CD4-positive, alpha-beta T cell treated with Interleukin-12 subunit alpha and Interleukin-12 subunit beta, for 1 hour (primary cell): ENCODE measurements at regions not wholly inside any gene's neighbourhood (a gene's known extent, or its start where the extent isn't known, plus 50 kb on each side); places are given as distances from the start of the nearest gene placed in this dataset.

ENCODE experiments used
- DNase-seq: peaks from one replicate; pipeline ENCODE4 v3.0.0-alpha.2; 2020

GRCh38 chr13:50668691-50669271 is 174.7 kb downstream of the DLEU7 start:
- no peak for DNase-seq

- DNase-seq = no peak
These were observed 173.2 kb downstream of the DLEU7 start for GRCh38 chr13:50670272-50670671.

DNA sequence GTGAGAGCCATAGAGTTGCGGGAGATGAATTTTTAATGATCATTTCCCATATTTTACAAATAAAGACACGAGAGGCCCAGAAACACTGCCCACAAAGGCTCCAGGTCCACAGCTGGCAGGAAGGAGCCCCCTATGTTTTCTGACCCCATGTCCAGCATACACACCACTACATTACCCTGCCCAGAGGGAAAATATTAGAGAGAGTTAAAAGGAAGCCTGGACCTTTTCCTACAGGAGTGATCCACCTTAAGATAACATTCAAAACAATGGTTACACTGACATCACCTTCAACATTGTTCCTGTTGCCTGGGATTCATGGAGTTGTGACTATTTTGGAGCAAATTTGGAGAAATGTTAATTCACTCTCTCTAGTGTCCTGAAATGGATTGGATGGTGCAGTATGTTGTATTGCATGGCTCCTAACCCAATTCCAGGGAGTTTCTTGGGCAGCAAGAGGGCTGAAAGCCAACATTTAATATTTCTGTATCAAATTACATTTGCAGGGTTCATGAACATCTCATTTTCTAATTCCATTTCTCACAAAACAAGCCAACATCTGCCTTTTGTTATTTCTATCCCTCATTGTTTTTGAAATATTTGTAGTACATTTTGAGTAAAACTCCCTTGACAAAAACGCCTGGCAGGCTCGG is 172.5 kb downstream of the DLEU7 start:
- DNase-seq = no peak

GRCh38 chr13:50671497-50671850 is 172.0 kb downstream of the DLEU7 start:
- DNase-seq = no peak

DNA sequence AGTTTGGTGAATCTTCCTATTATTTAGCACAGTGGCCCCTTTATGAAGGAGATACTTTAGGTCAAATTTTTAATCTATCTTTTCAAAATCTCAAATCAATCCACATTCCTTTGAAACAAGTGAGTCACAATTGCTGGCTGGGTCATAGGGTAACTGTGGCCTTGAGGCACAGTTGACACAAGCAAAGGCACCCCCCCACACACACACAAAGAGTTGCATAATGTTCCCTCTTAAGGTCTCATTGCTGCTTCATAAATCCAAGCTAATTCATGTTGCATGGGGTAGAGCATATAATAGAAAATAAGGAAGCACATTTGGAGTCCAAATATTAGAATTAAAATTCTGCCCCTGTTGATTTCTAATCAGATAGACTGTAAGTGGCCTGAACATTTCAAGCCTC is 171.5 kb downstream of the DLEU7 start:
- DNase-seq = no peak

- no peak for DNase-seq
These were observed 167.8 kb downstream of the DLEU7 start for GRCh38 chr13:50675651-50676050.

DNA sequence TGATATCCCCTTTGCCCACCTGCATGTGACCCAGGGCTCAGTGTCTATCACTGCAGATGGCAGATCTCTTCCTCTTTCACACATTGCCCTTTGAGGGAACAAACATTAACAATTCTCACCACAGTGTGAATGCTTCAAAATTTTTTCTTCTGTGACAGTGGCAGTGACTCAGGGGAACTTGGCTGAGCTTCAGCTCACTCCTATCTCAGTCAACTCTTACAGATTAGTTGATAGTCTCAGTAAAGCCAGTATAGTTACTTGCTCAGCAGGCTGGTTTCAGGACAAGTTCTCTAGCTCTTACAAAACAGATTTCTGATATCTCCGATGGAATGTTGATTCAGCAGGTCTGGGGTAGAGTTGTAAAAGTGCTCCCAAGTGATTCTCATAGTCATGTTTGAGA is 166.9 kb downstream of the DLEU7 start:
- DNase-seq = peak; percentile 9

- no peak for DNase-seq
These were observed 166.2 kb downstream of the DLEU7 start for GRCh38 chr13:50677258-50677657.

GRCh38 chr13:50677687-50678463 is 165.6 kb downstream of the DLEU7 start:
- no peak for DNase-seq

GRCh38 chr13:50678464-50679162 is 164.9 kb downstream of the DLEU7 start:
- DNase-seq = no peak

DNA sequence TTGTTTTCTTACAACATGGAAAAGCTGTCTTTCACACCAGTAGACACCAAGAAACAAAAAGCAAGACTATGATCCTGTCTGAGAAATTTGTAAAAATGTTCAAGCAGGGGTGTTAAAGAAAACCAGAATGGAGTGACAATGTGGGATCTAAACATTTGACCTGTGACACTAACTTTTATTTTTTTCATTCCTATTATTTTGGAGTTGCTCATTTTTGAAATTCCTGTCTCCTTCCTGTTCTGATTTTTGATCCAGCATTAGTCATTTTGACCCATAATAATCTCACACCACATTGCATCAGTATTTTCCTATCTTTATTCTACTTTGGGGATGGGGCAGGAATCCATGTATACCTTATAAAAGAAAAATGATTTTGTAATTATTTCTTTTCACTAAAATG is 164.2 kb downstream of the DLEU7 start:
- DNase-seq = no peak

DNA sequence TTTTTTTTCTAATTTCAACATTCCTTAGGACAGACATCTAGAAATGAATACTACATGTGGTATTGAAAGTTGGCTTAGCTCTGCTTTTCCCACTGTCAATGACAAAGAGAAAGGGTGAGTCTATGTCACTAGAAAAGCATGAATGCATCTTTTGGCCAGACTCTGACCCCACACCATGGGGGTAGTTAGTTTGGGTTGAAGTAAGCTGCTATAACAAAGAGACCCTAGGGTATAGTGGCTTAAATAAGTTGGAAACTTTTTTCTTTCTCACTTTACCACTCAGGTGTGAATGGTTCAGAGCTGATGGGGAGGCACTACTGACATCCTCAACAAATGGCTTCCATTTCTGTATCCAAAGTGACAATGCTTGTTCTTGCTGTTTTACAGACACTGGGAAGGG is 161.5 kb downstream of the DLEU7 start:
- DNase-seq = no peak

- no peak for DNase-seq
These were observed 160.5 kb downstream of the DLEU7 start for GRCh38 chr13:50682966-50683365.

- no peak for DNase-seq
These were observed 159.1 kb downstream of the DLEU7 start for GRCh38 chr13:50684366-50684765.

- DNase-seq = no peak
These were observed 158.0 kb downstream of the DLEU7 start for GRCh38 chr13:50685491-50685890.

DNA sequence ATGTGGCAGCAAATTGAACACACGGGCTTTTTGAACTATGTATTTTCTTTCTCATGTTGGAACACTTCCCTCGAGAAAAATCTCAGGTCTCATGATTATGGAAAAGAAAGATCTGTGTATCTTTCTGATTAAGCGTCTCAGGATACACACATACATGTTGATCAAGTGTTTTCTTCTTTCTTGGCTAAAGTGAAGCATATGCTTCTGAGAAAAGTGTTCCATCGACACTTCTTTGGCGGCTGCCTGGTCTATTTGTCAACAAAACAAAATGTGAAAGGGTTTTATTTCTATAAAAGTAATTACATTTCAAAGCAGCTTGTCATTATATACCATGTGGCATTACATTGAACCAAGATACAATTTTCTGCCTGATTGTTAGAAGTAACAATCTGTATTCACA is 157.5 kb downstream of the DLEU7 start:
- DNase-seq = no peak

DNA sequence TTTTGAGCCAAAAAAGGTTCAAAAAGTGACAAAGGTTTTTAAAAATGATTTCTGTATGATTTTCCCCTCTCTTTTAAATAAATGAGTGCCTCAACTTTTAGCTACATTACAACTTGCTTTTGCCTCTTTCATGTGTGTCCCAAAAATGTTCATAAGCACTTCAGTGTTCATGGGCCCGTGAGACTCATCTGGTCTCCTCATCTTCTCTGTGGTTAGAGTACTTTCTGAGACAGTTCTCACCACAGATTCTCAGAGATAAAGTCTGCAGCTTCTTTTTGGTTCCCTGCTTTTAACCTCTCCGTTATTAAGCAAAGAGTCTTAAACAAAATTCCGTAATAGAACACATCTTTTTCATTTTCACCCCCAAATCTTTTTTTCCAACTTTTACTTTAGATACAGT is 156.9 kb downstream of the DLEU7 start:
- DNase-seq = no peak

DNA sequence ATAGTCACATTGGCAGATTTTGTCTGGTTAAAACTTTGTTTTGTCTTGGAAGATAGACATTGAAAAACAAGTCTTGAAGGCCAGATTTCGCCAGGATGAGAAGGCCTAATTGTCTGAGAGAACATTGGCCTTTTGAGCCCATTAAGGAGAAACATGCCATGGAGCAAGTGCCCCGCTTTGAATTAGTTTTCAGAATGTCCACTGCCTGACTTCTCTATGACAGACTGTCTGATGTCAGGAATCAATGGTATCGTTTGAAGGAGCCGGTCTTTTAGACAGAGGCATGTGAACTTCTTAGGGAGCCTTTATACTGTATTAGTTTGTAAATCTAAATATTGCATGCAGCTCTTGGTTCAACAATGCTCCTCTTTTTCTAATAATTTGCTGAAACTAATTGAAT is 155.9 kb downstream of the DLEU7 start:
- DNase-seq = no peak

DNA sequence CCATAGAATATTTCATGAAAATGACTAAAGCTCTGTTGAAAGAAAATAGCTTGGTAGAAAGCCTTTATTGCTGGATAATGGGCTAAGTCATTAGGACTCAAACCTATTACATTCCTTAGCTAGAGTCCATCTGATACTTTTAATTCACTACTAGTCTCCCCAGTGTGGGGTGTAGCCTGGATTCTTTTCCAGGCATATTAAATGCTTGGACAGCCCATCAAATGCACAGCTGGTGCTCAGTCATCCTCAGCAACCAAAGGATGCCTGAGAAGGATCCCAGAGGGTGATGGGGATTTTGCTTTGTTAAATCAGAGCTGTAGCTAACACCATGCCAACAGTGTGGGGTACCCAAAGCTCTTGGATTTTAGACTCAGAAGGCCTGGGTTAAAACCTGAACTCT is 153.5 kb downstream of the DLEU7 start:
- no peak for DNase-seq

- DNase-seq = no peak
These were observed 152.3 kb downstream of the DLEU7 start for GRCh38 chr13:50691176-50691680.

GRCh38 chr13:50691681-50692263 is 151.7 kb downstream of the DLEU7 start:
- DNase-seq = no peak

DNA sequence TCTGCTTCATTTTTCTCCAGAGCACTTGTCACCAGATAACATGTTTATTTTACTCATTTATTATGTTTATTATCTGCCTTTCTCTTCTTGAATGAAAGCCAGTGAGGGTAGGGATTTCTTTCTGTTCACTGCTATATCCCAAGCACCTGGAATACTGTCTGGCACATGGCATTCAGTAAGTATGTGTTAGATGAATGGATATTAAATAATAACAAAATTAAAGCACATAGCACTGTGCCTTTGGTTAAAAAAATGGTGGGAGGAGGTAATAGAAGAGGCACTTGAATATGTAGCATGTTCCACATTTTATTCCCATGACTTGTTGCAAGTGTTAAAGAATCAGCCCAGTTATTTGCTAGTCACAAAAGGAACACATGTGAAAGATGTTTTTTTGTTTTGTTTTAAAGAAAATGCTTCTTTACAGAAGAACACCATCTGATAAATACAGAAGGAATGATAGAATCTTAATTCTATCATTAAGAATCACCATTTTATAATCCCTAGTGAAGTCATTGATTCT is 151.0 kb downstream of the DLEU7 start:
- no peak for DNase-seq

DNA sequence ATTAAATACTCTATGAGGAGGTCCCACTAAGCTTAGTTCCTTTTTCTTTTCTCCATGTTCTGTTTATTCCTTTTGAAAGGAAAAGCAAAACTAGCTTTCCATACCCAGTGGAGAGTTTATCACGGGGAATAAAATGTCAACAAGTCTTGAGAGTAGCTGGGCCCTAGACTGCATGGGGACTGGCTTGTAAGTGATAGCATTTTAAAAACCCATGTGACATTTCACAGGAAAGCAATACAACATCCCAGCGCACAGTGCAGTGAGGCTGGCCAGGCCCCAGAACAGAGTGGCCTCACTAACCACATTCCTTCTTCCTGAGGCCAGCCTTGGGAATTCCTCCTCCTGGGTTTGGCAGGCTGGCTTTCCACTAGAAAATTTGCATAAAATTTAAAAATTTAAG is 149.8 kb downstream of the DLEU7 start:
- no peak for DNase-seq
